ENCODE measurements at regions not wholly inside any gene's neighbourhood (a gene's known extent, or its start where the extent isn't known, plus 50 kb on each side); places are given as distances from the start of the nearest gene placed in this dataset.

- Histone ChIP-seq H3K4me2 (peak overlapping the region; percentile 83), H2AFZ (replicated peaks) (peak overlapping the region; percentile 83), H3K4me1 (peaks cover 7% of the 10 kb centered on the region), H3F3A (ENCODE audit: low read depth) (peaks cover 14% of the 10 kb centered on the region), H3K79me2 (ENCODE audit: low read depth) (no peaks in the 10 kb centered on the region), H3K27me3 (peaks cover 58% of the 10 kb centered on the region), H3K4me3 (peak overlapping the region; percentile 51), H3K36me3 (no peaks in the 10 kb centered on the region), H4K20me1 (ENCODE audit: low read depth) (no peaks in the 10 kb centered on the region), H3K9me3 (ENCODE audit: low read depth) (no peaks in the 10 kb centered on the region), H3K27ac (no peak overlapping the region), H3K9ac (no peak overlapping the region)
- Mint-ChIP-seq H3K36me3 (no peaks in the 10 kb centered on the region), H3K4me3 (no peak overlapping the region), H3K27ac (no peak overlapping the region), H3K4me1 (no peaks in the 10 kb centered on the region), H3K9me3 (no peaks in the 10 kb centered on the region), H3K27me3 (ENCODE audit: insufficient read depth, low read depth) (peaks cover 20% of the 10 kb centered on the region)
- DNase-seq (ENCODE audit: low spot score): peak; percentile 23
- TF ChIP-seq CTCF (IDR thresholded peaks at IDR 0.05) (no peak), EZH2 (IDR thresholded peaks at IDR 0.05) (no peak)
These were observed 191.8 kb downstream of the MELK start for GRCh38 chr9:36764364-36765076.

GRCh38 chr9:36765077-36765390, 192.3 kb downstream of the MELK start:
- no peak overlapping the region for H3K4me3 Mint-ChIP-seq
- peak; percentile 10 for DNase-seq (ENCODE audit: low spot score)
- Histone ChIP-seq H3K79me2 (ENCODE audit: low read depth) (no peaks in the 10 kb centered on the region), H3K9ac (no peak overlapping the region), H3K9me3 (ENCODE audit: low read depth) (no peaks in the 10 kb centered on the region), H4K20me1 (ENCODE audit: low read depth) (no peaks in the 10 kb centered on the region), H3K4me1 (peaks cover 7% of the 10 kb centered on the region), H3K36me3 (no peaks in the 10 kb centered on the region), H2AFZ (replicated peaks) (peak overlapping the region; percentile 83), H3K4me2 (peak overlapping the region; percentile 83), H3K4me3 (peak overlapping the region; percentile 51), H3K27ac (no peak overlapping the region), H3F3A (ENCODE audit: low read depth) (peaks cover 14% of the 10 kb centered on the region), H3K27me3 (peaks cover 61% of the 10 kb centered on the region)
- peaks cover 21% of the 10 kb centered on the region for H3K27me3 Mint-ChIP-seq (ENCODE audit: insufficient read depth, low read depth)
- H3K36me3 Mint-ChIP-seq: no peaks in the 10 kb centered on the region
- no peaks in the 10 kb centered on the region for H3K9me3 Mint-ChIP-seq
- no peaks in the 10 kb centered on the region for H3K4me1 Mint-ChIP-seq
- no peak overlapping the region for H3K27ac Mint-ChIP-seq
- TF ChIP-seq EZH2phosphoT487 (IDR thresholded peaks at IDR 0.05): no peak
- no peak for TF ChIP-seq CTCF (IDR thresholded peaks at IDR 0.05)
- TF ChIP-seq EZH2 (IDR thresholded peaks at IDR 0.05): no peak

GRCh38 chr9:36765468-36766341, 193.0 kb downstream of the MELK start:
- no peak for TF ChIP-seq EZH2 (IDR thresholded peaks at IDR 0.05)
- TF ChIP-seq EZH2phosphoT487 (IDR thresholded peaks at IDR 0.05): no peak
- TF ChIP-seq CTCF (IDR thresholded peaks at IDR 0.05): no peak
- Histone ChIP-seq H3K27ac (no peak overlapping the region), H3K9ac (no peak overlapping the region), H3K36me3 (no peaks in the 10 kb centered on the region), H3K4me2 (peak overlapping the region; percentile 83), H2AFZ (replicated peaks) (peak overlapping the region; percentile 83), H3F3A (ENCODE audit: low read depth) (peaks cover 14% of the 10 kb centered on the region), H3K27me3 (peaks cover 63% of the 10 kb centered on the region), H3K79me2 (ENCODE audit: low read depth) (no peaks in the 10 kb centered on the region), H3K4me1 (peaks cover 7% of the 10 kb centered on the region), H3K9me3 (ENCODE audit: low read depth) (no peaks in the 10 kb centered on the region), H3K4me3 (peak overlapping the region; percentile 51), H4K20me1 (ENCODE audit: low read depth) (no peaks in the 10 kb centered on the region)
- H3K36me3 Mint-ChIP-seq: no peaks in the 10 kb centered on the region
- H3K4me1 Mint-ChIP-seq: no peaks in the 10 kb centered on the region
- peaks cover 23% of the 10 kb centered on the region for H3K27me3 Mint-ChIP-seq (ENCODE audit: insufficient read depth, low read depth)
- no peaks in the 10 kb centered on the region for H3K9me3 Mint-ChIP-seq
- peak overlapping the region; percentile 81 for H3K4me3 Mint-ChIP-seq
- DNase-seq (ENCODE audit: low spot score): peak; percentile 94
- no peak overlapping the region for H3K27ac Mint-ChIP-seq

Measured in neural progenitor cell (in vitro differentiated cells).